ENCODE measurements at regions not wholly inside any gene's neighbourhood (a gene's known extent, or its start where the extent isn't known, plus 50 kb on each side); places are given as distances from the start of the nearest gene placed in this dataset.

GRCh38 chr2:200146501-200146900 is 160.0 kb upstream of the SPATS2L start:
- no peak for DNase-seq

GRCh38 chr2:200147371-200147770 is 159.1 kb upstream of the SPATS2L start:
- no peak for DNase-seq

GRCh38 chr2:200148366-200148765 is 158.1 kb upstream of the SPATS2L start:
- no peak for DNase-seq

DNA sequence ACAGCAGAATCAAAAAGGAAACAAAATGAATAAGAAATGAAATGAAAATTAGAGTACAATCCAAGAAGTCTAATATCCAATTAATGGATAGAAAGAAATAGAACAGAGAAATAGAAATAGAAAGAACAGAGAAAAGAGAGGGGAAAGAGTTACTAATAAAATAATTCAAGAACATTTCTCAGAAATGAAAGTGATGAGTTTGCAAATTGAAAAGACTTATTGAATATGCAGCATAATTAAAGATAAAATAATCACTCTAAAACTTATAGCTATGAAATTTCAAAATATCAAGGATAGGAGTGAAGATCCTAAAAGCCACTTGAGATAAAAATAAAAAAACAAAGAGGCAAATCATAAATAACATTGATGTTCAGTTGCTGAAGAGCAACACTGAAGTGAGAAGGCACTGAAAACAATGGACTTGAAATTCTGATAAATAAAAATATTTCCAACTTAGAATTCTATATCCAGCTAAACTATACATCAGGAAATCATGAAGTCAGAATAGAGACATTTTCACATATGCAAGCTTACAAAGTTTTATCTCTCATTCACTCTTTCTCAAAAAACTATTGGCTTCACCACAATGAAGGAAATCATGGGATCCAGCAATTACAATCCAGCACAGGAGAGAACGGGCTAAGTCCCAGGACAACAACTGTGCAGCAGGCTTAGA is 155.9 kb upstream of the SPATS2L start:
- DNase-seq: no peak

DNA sequence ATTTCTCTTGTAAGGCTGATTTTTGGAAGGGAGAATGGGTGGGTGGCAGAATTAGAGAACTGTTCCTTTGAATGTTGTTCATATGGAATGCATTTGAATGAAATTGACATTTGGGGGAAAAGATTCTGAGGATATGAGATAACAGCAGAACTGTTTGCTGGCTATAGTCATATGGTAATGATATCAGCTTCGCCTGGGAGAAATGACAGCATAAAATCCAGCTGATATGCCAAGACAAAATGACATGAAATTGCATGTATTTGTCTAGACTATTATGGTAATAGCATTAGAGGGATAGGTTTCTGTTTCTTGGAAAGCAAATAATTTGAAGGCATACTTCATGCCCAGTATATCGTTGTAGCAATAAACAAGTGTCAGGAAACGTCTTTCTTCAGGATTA is 150.8 kb upstream of the SPATS2L start:
- no peak for DNase-seq

- no peak for DNase-seq
Observed at GRCh38 chr2:200156166-200156835, 150.2 kb upstream of the SPATS2L start.

GRCh38 chr2:200158647-200159356 is 147.7 kb upstream of the SPATS2L start:
- no peak for DNase-seq

GRCh38 chr2:200159357-200159707 is 147.2 kb upstream of the SPATS2L start:
- DNase-seq: no peak

DNA sequence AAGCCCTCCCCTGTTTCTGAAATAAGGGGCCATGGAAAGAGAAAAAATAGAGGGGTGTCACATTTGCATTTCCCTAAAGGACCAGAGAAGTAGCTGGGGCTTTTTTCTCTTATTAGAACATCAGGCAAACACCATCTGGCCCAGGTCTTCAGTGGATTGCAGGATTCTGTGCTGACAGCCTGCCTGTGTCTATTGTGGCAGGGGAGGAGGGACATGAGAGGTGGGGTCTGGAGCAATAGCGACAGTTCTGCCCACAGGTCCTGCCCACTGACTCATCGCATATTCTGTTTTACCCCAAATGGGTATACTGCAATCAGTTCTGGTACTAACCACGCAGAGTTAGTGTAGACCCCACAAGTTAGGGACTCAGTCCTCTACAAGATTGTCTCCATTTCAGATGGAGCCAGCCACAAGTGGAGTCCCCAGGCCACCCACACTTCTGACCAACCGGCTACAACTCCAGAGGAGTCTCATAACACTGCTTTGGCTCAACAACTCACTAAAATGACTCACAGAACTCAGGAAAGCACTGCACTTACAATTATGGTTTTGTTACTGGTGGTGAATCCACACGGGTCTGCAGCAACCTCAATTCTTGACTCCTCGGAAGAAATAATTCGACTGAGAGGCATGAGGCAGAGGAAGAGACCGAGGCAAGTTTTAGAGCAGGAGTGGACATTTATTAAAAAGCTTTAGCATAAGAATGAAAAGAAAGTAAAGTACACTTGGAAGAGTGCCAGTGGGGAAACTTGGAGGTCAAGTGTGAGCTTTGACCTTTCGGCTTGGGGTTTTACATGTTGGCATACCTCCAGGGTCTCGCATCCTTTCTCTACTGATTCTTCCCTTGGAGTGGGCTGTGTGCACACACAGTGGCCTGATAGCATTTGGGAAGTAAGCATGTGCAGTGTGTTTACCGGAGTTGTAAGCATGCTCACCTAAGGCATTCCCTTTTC is 146.4 kb upstream of the SPATS2L start:
- peak; percentile 79 for DNase-seq

DNA sequence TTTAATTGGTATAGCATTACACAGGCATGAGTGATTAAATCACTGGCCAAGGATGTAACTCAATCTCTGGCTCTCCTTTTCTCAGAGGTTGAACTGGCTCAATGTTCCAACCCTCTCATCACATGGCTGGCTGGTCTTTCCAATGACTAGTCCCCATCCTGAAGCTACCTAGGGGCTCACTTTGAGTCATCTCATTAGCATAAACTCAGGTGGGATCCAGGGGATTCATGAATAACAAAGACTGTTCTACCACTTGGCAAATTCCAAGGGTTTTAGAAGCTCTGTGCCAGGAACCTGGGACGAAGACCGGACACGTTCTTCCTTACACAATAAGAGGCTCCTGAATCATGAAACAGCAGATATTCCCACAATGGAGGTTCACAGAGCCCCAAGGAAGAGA is 145.0 kb upstream of the SPATS2L start:
- no peak for DNase-seq

DNA sequence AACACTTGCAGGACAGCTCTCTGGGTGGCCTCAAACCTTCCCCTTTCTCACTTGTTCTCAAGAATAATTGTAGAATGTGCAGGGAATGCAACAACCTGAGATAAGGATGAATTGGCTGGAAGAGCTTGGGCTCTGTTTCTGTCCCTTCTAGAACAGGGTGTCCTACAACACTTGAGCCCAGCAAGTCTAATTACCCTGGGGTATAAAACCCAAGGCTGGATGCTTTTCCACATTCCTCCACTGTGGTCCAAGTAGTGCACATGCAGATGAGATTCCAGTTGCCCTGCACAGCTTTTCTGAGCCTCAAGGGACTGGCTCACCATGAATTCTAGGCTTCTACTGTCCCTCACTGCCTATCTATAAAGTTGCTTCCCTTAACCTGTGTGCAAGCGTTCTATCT is 140.8 kb upstream of the SPATS2L start:
- no peak for DNase-seq

DNA sequence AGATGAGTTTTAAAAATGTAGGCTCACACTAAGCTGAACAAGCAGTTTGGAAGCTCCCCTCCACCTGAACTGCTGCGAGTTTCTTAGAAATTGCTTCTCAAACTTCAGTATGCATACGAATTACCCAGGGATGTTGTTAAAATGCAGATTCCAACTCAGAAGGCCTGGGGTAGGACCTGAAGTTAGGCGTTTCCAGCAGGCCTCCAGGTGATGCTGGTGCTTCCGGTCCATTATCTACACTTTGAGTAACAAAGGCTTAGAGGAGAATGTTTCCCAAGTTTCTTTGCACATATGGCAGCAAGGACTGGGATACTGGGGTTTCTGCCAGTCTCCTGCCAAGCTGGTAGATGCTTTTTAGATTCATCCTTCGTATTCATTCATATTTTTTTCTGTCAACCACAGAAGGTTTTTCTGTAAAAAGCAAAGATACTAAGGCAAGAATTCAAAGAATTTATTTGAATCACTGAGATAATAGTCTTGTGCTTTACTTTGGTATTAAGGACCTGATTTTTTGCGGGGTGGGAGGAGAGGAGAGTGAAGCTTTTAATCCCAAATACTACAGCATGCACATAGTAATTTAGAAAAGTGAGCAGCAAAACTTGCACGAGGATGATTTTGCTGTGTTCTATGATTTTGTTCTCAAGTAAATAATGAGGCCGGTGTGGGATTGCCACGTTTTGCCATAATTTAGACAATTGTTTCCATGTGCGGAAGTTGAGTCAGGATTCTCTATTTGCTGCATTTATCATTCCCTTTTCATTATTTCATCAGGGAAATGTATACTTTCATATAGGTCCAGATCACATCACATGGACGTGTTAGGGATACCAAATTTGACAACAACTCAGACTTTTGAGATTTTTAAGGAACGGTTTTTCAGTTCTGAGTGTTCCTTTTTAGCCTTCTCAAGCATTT is 137.6 kb upstream of the SPATS2L start:
- DNase-seq: no peak

DNA sequence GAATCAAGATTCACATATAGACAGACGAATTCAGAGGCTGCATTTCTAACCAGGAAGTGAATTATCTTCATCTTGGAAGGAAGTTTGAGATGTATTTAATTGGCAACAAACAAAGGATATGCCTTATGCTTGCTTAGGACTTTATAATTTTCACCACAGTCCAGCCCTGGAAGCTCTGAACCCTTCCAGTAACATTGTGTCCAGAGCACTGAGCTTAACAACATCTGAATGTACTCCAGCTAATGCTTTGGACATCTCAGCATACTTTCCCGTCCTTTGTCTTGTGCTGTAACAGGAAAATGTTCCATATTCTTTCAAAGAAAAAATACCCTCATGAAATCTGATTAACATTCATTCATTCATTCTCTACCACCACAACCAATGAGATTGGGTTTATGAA is 136.3 kb upstream of the SPATS2L start:
- DNase-seq: no peak

DNA sequence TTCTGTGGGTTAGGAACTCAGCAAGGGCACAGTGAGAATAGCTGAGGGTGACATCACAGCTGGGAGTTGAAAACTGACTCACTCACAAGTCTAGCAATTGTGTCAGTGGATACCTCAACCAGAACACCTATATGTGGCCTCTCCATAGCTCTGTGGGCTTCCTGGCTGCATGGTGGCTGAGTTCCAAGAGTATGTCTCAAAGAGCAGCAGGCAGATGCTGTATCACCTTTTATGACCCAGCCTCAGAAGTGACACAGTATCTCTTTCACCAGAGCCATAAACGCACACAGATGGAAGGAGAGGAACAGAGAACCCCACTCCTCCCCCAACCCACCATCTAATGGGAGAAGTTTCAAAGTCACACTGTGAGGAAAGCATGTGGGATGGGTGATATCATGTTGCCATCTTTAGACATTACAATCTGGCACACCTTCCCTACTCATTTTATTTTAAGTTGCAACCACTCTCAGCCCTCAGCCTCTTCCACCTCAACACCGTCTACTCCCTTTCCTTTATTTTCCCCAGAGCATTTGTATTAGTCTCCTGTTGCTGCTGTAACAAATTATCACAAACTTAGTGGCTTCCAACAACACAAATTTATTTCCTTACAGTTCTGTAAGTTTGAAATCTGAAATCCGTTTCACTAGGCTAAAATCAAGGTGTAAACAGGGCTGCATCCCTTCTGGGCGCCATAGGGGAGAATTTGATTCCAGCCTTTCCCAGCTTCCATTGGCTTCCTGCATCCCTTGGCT is 134.6 kb upstream of the SPATS2L start:
- no peak for DNase-seq

GRCh38 chr2:200172521-200172920 is 134.0 kb upstream of the SPATS2L start:
- DNase-seq: no peak

DNA sequence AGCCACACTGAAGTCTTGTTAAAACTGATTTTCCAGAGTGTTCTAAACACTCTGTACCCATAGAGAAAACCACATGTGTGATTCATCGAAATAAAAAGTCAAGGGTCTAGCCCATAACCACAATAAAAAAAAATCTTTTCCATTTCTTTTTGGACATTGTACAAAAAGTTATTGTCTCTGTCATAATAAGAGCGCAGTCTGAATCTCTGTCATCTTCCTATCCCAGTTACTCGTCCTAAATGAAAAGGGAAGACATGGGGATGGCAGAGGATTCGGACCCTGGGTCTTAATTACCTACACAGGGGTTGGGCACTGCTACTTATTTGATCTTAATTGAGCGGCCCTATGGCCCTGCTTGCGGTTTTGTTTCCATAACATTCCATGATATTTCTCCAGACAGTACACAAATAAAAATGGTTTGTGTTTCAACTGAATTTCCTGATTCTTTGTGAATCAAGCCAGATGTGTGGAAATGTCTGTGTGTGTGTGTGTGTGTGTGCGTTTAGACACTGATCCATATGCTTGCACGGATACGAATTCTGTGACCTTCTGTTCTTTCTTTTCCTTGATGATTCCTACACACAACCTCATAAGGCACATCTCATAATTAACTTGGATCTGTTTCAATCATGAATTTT is 133.4 kb upstream of the SPATS2L start:
- peak; percentile 55 for DNase-seq

DNA sequence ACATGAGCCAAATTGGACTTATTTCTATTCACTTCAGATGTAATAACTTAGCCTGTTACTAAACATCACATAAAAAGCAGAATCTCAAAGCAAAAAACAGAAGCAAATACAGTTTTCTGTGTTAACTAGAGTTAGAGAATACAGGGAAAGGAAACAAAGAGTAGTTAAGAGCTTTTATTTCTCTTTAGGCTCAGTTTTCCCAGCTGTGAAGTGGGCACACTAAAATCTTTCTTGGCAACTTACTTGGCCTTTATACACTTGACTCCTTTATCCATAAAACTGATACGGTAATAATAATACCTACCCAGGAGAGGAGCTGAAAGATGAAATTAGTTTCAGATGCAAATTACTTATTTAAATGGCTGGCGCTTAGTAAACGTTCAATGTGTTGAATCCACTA is 132.8 kb upstream of the SPATS2L start:
- DNase-seq: no peak

DNA sequence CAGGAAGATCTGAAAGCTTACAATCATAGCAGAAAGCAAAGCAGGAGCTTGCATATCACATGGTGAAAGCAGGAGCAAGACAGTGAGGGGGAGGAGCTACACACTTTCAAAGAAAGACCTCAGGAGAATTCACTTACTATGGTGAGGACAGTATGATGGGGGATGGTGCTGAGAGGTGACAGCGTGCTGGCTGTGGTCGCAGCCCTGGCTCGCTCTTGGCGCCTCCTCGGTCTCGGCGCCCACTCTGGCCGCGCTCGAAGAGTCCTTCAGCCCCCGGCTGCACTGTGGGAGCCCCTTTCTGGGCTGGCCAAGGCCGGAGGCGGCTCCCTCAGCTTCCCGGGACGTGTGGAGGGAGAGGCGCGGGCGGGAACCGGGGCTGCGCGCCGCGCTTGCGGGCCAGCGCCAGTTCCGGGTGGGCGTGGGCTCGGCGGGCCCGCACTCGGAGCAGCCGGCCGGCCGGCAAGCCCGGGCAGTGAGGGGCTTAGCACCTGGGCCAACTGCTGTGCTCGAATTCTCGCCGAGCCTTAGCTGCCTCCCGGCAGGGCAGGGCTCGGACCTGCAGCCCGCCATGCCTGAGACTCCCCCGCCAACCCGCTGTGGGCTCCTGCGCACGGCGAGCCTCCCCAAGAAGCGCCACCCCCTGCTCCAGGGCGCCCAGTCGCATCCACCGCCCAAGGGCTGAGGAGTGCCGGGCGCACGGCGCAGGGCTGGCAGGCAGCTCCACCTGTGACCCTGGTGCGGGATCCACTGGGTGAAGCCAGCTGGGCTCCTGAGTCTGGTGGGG is 131.9 kb upstream of the SPATS2L start:
- no peak for DNase-seq

DNA sequence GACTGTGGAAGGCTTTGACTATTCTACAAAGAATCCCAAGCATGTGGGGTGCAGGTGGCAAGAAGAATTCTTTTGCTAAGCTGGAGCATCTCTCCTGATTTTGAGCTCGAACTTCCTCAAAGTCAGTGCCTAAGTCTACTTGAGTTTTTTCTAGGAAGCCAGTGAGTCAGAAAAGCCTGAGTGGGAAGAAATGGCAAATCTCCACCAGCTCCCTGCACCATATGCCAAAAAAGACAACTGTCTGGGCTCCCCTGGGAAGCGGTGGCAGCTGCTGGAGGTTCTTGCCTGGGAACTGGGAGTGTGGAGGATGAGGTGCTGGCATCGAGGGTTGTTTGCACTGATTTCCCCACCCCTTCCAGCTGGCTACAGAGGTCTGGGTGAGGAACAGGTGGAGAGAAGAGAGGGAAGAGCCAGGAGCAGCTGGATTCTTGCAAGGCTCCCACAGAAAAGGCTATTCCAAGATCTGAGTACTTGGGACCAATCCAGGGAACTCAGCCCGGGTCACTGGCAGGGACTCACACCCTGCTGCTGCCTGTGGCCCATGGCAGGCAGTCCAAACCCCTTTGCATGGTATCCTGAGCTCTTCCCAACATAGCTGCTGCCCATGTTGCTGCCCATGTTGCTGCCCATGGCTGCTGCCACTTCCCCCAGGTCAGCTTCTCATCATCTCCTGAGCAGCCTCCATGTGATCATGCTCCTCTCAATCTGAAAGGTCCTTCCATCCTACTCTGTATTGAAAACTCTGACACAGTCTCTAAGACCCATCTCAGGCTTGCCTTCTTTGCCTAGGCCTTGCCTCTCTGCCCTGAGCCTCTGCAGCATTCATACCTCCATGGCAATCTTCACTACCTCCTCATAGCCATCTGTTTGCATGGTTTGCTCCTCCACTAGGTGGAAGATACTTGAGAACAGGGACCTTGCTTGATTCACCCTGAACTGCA is 128.3 kb upstream of the SPATS2L start:
- peak; percentile 97 for DNase-seq
